K562 (cell line): ENCODE measurements at regions not wholly inside any gene's neighbourhood (a gene's known extent, or its start where the extent isn't known, plus 50 kb on each side); places are given as distances from the start of the nearest gene placed in this dataset.

Experiments
- ELF4 ChIP-seq: fragments of 450-650 bp; formaldehyde crosslinking; IDR thresholded peaks from 2 replicates; pipeline ENCODE4 v1.4.0; 2022; ENCODE audit warnings: missing genetic modification characterization
- FOXM1 ChIP-seq, 2 experiments: fragments of 450-650 bp in 1 of 2; sonication (generic) in 1 of 2; formaldehyde crosslinking in 1 of 2; IDR thresholded peaks; 2 replicates each; pipeline versions ENCODE4 v1.6.1 to v1.9.0; 2017 to 2022; ENCODE audit warnings: low read depth in 2 of 2, mild to moderate bottlenecking in 2 of 2, missing genetic modification reagents in 1 of 2, moderate library complexity in 1 of 2
- POLR2A ChIP-seq: fragments of 450-650 bp; conservative IDR thresholded peaks from 2 replicates; pipeline ENCODE4 v1.6.1; 2016
- RB1 ChIP-seq: fragments of 450-650 bp; IDR thresholded peaks from 2 replicates; pipeline ENCODE4 v1.6.1; 2017; ENCODE audit warnings: low read depth, mild to moderate bottlenecking
- SIN3B ChIP-seq: fragments of 450-650 bp; IDR thresholded peaks from 2 replicates; pipeline ENCODE4 v1.6.1; 2017; ENCODE audit warnings: low read depth, mild to moderate bottlenecking, moderate library complexity
- STAT5B ChIP-seq: fragments of 250-450 bp; sonication (Bioruptor Pico); IDR thresholded peaks from 2 replicates; pipeline ENCODE4 v1.8.0; 2021; ENCODE audit warnings: mild to moderate bottlenecking, inconsistent platforms
- TEAD4 ChIP-seq, 2 experiments: sonication (generic) in 1 of 2; formaldehyde crosslinking in 1 of 2; IDR thresholded peaks; 2 replicates each; pipeline versions ENCODE4 v1.6.1 to v1.8.0; 2012 to 2022; ENCODE audit warnings: borderline replicate concordance in 1 of 2, inconsistent platforms in 1 of 2, low read length in 1 of 2, mild to moderate bottlenecking in 1 of 2, missing genetic modification reagents in 1 of 2
- ZNF140 ChIP-seq: fragments of 250-450 bp; sonication (Bioruptor Pico); IDR thresholded peaks from 2 replicates; pipeline ENCODE4 v1.8.0; 2021; ENCODE audit warnings: moderate library complexity, mild to moderate bottlenecking, inconsistent platforms
- TF ChIP-seq, protein P1 (sequence below): sonication (generic); formaldehyde crosslinking; IDR thresholded peaks from 2 replicates; pipeline ENCODE4 v1.8.1; 2023; ENCODE audit warnings: mild to moderate bottlenecking, missing genetic modification reagents
- TF ChIP-seq, protein P2 (sequence below): fragments of 200-400 bp; formaldehyde crosslinking; IDR thresholded peaks from 2 replicates; pipeline ENCODE4 v1.6.1; 2017; ENCODE audit warnings: mild to moderate bottlenecking, low read depth, low read length, moderate library complexity

DNA sequence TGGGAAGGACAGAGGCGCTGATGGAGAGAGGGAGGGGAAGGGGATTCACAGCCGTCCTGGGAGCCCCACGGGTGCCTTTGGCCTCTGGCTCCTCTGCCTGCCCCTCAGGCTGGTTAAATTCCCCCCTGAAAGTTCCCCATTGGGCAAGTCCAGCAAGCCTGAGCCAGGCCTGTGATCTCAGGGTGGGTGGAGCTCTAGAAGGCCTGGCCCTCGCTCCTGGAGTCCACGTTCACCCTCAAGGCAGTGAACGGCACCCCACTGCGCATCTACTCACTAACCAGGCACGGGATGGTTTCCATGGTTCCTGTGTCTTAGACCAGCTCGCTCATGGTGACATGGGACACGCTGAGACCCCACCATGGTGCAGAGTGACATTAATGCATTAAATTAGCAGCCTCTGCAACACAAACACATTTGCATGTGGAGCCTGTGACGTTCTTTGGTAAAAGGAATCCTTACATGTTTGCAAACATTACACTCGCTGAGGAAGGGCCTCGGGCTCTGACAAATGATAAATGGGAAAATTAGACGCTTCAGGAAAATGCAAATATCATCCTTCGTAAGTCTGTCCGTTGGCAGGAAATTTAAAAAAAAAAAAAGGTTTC lies 452.7 kb downstream of the PREX1 start:
- TF ChIP-seq POLR2A: no peak
- TF ChIP-seq ELF4 (CRISPR knock-in tag): no peak
- no peak for TF ChIP-seq TEAD4 (IDR thresholded peaks at IDR 0.05; ENCODE audit: low read length)
- no peak for TF ChIP-seq TEAD4 (CRISPR knock-in tag; IDR thresholded peaks at IDR 0.05; ENCODE audit: borderline replicate concordance)
- TF ChIP-seq ZNF140 (CRISPR knock-in tag): no peak
- TF ChIP-seq SIN3B: no peak
- TF ChIP-seq RB1: no peak
- TF ChIP-seq FOXM1 (IDR thresholded peaks at IDR 0.05; ENCODE audit: low read depth): no peak
- TF ChIP-seq FOXM1 (CRISPR knock-in tag; IDR thresholded peaks at IDR 0.05; ENCODE audit: low read depth): no peak
- TF ChIP-seq, protein P1, sequence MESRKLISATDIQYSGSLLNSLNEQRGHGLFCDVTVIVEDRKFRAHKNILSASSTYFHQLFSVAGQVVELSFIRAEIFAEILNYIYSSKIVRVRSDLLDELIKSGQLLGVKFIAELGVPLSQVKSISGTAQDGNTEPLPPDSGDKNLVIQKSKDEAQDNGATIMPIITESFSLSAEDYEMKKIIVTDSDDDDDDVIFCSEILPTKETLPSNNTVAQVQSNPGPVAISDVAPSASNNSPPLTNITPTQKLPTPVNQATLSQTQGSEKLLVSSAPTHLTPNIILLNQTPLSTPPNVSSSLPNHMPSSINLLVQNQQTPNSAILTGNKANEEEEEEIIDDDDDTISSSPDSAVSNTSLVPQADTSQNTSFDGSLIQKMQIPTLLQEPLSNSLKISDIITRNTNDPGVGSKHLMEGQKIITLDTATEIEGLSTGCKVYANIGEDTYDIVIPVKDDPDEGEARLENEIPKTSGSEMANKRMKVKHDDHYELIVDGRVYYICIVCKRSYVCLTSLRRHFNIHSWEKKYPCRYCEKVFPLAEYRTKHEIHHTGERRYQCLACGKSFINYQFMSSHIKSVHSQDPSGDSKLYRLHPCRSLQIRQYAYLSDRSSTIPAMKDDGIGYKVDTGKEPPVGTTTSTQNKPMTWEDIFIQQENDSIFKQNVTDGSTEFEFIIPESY (CRISPR knock-in tag): no peak
- TF ChIP-seq, protein P2, sequence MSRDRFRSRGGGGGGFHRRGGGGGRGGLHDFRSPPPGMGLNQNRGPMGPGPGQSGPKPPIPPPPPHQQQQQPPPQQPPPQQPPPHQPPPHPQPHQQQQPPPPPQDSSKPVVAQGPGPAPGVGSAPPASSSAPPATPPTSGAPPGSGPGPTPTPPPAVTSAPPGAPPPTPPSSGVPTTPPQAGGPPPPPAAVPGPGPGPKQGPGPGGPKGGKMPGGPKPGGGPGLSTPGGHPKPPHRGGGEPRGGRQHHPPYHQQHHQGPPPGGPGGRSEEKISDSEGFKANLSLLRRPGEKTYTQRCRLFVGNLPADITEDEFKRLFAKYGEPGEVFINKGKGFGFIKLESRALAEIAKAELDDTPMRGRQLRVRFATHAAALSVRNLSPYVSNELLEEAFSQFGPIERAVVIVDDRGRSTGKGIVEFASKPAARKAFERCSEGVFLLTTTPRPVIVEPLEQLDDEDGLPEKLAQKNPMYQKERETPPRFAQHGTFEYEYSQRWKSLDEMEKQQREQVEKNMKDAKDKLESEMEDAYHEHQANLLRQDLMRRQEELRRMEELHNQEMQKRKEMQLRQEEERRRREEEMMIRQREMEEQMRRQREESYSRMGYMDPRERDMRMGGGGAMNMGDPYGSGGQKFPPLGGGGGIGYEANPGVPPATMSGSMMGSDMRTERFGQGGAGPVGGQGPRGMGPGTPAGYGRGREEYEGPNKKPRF: no peak
- TF ChIP-seq STAT5B: no peak
